HG02885 (cell line): ENCODE measurements at regions not wholly inside any gene's neighbourhood (a gene's known extent, or its start where the extent isn't known, plus 50 kb on each side); places are given as distances from the start of the nearest gene placed in this dataset.
A peak's percentile ranks its signal among the peaks of the same experiment; 100 is the strongest.
"Not testable (repeated sequence)": the region's sequence is repeated elsewhere in the genome, so short reads cannot be mapped to it uniquely, and the experiment has no call there.

Source experiments
- ATAC-seq: cut with Tn5 transposase; IDR thresholded peaks from one replicate; pipeline ENCODE4 v1.9.1; 2021; ENCODE audit warnings: mild to moderate bottlenecking; ENCODE audit not compliant: unreplicated experiment, poor library complexity

DNA sequence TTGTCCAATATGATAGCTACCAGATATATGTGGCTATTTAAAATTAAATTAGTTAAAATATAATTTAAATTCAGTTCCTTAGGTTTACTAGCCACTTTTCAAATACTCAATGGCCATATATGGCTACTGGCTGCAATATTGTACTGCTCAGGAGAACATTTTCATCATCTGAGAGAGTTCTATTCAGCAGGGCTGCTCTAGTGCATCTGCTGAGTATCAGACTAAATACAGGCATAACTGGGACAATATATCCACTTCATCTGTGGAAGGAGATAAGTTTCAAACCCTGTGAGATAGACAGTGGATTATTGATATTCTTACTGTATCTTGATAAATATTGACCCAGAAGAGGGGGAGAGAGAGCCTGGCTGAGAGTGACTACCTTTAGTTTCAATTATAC is 240.1 kb upstream of the ANKRD50 start:
- ATAC-seq = no peak

DNA sequence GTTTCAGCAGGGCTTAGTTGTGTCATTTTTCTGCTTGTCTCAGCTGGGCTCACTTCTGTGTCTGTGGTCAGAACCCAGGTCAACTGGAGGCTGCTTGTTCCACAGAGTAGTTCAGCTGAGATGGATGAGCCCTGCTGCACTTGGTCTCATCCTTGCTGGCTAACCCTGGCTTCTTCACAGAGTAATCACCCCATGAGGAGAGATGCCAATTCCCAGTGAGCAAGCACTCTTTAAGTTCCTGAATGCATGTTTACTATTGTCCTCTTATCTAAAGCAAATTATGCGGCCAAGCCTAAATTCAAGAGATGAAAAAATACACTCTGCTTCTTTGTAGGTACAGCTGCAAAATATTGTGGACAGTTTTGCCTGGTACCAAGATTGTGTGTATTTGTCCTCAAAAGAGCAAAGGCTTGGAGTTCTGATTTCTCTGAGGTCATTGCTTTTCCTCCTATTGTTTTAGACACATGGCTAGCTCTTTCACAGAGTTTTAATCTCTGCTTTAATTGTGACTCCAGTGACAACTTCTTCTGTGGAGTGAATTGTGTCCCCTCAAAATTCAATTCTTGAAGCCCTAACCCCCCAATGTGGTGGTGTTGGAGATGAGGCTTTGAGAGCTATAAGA is 236.6 kb upstream of the ANKRD50 start:
- ATAC-seq = no peak

DNA sequence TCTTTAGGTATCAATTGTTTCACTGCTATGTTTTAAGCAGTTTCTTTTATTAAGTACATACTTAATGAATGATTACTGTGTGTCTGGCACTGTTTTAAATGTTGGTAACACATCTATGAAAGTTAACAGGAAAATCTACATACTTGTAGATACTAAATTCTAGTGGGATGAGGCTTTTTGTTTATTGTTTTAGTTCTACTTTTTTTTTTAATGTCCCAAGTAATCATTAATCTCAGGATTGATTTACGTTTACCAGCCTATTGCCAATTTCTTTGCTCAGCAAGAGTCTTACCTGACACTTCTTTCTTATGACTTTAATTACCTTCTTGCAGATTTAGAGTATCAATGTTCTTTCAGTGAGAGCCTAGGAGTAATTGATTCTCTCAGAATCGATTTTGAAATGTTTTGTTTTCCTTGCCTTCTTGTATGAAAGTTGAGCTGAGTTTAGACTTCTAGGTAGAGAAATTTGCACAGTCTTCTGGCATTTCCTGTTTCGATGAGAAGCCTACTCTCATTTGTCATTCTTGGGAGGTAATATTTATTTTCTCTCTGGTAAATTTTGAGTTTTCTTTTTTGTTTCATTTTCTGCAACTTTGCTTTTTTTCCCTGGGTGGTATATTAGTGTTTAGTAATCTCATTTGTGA is 235.2 kb upstream of the ANKRD50 start:
- ATAC-seq = no peak

GRCh38 chr4:124946696-124947095 is 234.2 kb upstream of the ANKRD50 start:
- no peak for ATAC-seq

DNA sequence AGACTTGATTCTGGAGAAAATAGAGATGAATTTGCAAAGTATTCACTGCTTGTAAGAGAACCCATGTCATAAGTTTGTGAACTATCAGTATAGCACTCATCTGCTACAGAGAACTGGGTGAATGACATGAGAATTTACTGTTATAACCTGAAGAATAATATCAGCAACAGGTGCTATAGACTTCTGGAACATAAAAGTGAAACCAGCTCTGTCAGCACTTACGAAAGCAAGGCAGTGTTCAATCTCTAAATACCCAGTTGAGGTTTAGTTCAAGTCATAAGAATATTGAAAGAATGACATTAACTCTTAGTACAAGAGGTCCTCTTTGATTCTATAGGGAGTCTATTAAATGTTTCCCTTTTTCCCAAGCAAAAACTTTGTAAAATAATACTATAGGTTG is 232.9 kb upstream of the ANKRD50 start:
- ATAC-seq = peak; percentile 55

GRCh38 chr4:124943938-124944337 is 231.4 kb upstream of the ANKRD50 start:
- ATAC-seq = peak; percentile 72

DNA sequence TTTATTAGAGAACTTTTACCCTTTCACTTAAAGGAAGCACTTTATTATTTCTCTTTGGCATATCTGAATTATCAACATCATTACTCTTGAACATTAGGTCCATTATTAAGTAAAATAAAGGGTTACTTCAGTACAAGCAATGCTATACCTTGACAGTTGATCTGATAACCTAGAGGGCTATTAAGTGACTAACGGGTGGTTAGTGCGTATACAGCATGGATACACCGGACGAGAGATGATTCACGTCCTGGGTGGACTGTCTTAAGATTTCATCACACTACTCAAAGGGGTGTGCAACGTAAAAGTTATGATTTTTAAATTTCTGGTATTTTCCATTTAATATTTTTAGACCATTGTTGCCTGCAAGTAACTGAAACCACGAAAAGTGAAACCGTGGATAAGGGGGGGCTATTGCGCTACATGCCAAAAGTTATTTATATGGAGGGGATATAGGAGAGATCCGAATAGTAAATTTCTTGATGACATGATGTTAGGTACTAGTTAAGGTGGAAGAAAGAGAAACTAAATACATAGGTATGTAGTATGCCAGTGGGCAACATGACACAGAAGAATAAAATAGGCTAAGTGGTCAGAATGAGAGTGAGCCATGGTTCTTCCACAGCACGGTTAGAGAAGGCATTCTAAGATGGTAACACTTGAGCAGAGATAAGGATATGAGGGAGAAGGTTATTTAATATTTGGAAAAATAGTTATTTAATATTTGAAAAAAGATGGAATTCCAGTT is 230.8 kb upstream of the ANKRD50 start:
- ATAC-seq = peak; percentile 6

DNA sequence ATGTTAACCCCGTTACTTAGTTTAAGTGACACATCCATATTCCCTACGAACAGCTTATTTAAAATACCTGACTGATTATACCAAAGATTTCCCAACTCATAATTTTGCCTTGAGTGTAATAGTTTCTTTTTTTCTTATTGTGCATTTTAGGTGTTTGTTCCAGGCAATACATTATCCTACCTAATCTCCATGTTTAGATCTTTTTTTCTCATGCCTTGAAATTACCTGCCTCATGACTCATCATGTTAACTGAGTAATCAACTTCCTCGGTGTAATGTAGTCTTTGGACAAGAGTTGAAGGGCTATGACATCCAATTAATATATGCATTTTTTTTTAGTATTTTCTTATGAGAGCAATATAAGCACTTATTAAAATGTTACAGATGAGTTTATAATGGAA is 228.7 kb upstream of the ANKRD50 start:
- ATAC-seq = no peak

DNA sequence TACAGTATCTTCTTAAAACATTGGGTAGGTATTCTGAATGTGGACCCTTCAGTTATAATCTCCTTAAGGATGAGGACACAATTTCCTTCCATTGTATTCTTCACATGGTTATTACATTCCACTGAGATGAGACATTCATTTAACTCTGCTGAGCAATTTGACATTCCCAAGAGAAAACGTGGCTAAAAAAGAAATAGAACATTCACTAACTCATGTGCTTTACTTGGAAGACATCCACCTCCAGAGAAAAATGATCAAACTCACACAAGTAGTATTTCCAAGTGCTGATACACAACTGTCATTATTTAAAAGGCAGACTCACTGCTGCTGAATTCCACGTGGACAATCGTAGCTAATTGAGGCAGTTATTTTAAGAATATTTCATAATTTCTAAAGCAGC is 227.9 kb upstream of the ANKRD50 start:
- ATAC-seq = no peak

DNA sequence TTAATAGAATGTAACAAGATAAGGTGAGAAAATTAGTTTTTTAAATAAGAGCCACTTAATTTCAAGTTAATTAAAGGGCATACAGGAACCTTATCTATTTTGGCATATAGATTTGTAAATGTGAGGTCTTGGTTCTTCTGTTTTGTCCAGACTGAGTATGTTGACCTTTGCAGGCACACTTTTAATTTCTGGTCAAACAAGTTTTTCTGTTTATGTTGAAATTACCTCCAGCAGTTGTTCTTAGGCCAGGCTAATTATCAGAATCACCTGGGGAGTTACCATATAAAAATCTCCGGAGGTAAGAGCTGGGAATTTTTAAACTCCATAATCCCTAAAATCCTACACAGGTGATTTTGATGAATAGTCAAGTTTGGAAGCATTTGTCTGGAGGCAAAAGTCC is 227.4 kb upstream of the ANKRD50 start:
- ATAC-seq = no peak

DNA sequence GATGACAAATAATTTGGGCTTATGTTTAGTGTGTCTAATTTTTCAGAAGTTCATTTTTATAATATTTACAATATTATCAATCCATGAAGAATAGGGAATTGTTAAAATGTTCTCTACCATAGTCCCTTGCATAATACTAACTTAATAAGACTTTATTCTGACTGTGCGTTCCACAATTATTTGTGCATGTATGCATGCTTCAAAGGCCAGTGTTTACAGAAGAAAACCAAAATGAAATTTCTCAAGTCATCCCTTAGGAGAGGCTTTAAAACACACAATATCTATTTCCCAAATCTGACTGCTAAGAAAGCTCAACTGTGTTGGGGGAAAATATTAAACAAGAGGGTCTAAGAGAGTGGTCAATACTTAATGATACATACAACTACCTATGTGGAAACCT is 226.3 kb upstream of the ANKRD50 start:
- no peak for ATAC-seq

DNA sequence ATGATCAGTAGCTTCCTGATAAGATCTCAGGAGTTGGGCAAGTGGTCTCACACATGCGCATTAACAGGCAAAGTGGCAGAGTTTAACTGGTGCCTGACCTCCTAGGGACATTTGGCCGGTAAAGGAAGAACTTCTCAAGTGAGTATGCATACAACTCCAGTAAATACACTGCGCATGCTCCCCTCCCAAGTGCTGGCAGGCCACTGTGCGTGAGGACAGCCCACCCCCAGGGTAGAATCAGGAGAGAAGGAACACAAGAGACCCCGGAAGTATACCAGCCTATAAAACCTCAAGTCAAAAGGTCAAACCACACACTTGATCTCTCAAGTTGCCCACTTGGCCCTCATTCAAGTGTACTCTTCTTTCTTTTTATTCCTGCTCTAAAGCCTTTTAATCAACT is 225.5 kb upstream of the ANKRD50 start:
- no peak for ATAC-seq

DNA sequence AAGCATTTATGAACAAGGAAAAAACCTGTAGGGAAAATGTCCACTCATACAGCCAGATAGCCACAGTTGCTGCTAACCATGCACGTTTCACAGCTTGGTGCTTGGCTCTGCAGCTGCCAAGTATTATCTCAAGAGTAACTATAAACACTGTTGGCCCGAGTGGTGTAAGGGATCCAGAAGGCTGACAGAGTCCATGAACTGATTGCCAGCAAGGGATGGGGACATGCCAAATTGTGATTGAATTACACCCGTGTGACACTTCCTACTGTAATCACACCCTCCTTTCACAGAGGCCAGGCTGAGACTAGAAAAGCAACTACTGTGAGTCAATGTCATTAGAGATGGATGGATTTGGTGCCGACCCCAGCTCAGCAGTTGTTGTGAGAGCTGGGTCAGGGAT is 223.9 kb upstream of the ANKRD50 start:
- ATAC-seq = no peak

DNA sequence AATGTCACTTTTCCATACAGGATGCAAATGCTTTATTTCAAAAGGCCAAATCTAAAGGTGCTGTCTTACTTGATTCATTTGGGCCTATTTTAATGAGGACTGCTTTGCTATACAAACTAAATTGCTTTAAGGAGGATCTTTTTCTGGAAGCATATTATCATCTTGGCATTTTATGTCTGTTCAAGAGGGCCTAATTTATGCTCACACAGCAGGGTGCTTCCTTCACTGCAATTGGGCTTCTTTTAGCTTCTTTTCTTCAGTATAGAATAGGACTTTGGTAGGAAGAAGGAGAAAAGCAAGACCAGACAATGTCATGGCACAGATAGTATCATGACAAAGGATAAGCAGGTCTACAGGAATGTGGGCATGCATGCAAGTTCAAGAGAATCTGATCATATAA is 222.4 kb upstream of the ANKRD50 start:
- no peak for ATAC-seq

DNA sequence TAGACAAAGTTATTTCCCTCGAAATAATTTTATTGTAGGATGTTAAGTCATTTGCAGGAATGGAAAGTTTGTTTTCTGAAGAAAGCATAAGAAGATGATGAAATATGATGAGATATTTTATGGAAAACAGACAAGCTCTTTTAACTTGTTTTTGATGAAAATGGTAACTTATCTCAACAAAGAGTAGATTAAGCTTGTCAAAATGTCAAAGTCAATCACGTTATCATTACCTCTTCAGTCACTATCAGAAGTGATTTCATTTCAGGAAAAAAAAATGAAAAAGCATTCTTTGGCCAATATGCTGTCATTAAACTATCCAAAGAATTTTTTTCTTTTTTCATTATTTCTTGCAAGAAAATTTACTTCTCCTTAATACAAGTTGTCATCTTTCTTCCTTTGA is 221.0 kb upstream of the ANKRD50 start:
- no peak for ATAC-seq

DNA sequence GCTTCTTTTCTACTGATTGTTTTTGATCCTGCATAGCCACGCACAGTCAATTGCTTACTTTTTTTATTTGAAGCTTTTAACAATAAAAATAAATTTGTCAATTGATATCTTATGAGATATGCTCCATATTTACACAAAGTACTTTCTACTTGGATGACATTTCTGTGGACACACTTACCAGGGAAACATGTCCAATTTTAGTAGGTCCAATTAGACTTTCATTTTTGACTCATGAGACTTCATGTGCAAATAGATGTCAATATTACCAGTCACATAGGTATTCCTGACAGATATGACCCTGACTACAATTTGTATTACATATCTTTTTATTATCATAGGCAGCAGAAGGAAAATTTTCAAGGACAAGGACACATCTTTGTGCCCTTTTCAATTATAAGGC is 219.9 kb upstream of the ANKRD50 start:
- ATAC-seq = no peak

DNA sequence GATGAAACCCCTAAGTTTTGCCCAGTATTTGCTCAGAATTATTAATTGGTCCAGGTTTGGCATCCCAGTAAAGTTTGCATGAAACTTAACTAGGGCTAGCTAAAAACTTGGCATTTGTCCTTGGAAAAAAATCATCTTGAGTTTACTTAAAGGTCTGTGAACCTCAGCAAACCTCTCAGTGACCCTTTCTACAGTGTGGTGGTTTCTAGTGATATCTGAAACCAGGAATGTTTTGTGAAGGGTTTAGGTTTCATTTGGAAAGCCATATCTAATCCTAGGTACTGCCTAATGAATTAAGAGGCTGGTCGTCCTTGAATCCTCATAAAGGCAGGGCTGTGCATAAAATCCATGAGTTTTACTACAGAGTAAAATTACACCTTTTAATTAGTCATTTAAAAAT is 218.5 kb upstream of the ANKRD50 start:
- ATAC-seq = no peak

- not testable (repeated sequence) for ATAC-seq
These were observed 210.2 kb upstream of the ANKRD50 start for GRCh38 chr4:124922748-124923147.

DNA sequence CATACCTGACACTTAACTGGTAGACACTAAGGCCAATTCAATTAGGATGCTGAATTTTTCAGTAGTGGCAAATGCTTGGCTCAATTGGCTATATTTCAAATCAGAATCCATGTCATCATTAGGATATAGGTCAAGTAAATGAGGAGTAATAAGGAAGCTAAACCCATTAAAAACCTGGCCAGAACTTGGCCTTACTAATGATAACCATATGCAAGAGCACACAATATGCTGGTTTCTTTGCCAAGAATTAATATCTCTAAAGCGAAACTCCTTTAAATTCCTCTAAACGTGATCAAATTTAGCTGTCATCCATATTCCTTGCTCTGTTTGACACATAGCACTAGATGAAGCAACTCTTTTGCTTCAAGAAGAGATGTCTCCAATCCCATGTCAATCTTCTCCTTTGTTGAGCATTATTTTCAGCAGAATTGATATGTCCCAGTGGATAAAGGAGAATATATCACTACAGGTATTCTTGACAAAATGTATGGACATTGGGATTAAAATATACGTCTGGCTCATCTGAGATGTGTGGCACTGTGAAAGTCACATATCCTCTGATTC is 206.1 kb upstream of the ANKRD50 start:
- ATAC-seq = no peak

DNA sequence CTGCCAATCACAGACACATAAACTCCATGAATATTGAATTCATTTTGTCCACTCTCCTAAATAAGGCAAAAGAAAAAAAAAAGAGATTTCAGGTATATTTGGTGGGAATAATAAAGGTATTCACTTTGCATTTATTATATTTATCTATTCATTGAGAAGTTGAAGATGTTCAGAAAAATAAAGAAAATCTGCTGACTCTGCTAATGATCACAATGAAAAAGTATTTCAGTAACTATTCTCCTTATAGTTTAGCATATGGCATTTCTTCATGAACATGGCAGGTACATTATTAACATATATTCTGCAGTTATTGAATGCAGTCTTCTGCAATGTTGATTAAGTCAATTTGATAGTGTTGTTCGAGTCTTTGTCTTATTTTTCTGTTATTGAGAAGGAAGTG is 202.5 kb upstream of the ANKRD50 start:
- ATAC-seq = no peak

GRCh38 chr4:124913237-124913636 is 200.7 kb upstream of the ANKRD50 start:
- no peak for ATAC-seq
